ENCODE measurements at regions not wholly inside any gene's neighbourhood (a gene's known extent, or its start where the extent isn't known, plus 50 kb on each side); places are given as distances from the start of the nearest gene placed in this dataset.
"Not testable (repeated sequence)": the region's sequence is repeated elsewhere in the genome, so short reads cannot be mapped to it uniquely, and the experiment has no call there.

DNA sequence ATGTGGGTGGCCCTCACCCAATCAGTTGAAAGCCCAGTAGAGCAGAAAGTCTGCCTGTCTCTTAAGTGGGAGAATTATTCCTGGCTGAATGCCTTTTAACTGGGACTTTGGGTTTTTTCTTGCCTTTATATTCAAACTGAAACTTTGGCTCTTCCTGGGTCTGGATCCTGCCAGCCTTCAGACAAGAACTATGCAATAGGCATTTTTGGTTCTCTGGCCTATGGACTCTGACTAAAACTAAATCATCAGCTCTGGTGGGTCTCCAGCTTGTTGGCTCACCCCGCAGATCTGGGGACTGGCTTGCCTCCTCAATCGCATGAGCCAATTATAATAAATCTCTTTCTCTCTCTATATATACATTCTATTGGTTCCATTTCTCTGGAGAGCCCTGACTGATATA is 173.0 kb upstream of the IGF1 start:
- no peaks in the 10 kb centered on the region for H3K4me1 ChIP-seq (ENCODE audit: control insufficient read depth in 1 of 2, low read depth in 2 of 2)
- TF ChIP-seq, protein P1, sequence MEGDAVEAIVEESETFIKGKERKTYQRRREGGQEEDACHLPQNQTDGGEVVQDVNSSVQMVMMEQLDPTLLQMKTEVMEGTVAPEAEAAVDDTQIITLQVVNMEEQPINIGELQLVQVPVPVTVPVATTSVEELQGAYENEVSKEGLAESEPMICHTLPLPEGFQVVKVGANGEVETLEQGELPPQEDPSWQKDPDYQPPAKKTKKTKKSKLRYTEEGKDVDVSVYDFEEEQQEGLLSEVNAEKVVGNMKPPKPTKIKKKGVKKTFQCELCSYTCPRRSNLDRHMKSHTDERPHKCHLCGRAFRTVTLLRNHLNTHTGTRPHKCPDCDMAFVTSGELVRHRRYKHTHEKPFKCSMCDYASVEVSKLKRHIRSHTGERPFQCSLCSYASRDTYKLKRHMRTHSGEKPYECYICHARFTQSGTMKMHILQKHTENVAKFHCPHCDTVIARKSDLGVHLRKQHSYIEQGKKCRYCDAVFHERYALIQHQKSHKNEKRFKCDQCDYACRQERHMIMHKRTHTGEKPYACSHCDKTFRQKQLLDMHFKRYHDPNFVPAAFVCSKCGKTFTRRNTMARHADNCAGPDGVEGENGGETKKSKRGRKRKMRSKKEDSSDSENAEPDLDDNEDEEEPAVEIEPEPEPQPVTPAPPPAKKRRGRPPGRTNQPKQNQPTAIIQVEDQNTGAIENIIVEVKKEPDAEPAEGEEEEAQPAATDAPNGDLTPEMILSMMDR (IDR thresholded peaks at IDR 0.05) = no peak
- DNase-seq (ENCODE audit: low spot score) (no peak), ATAC-seq (ENCODE audit: insufficient number of reproducible peaks, low FRiP score, low read depth) (no peak)
- H3K27me3 ChIP-seq (replicated peaks; ENCODE audit: insufficient read depth) = no peaks in the 10 kb centered on the region
- no peaks in the 10 kb centered on the region for H3K36me3 ChIP-seq
- H3K9me3 ChIP-seq = no peaks in the 10 kb centered on the region
- no peak overlapping the region for H3K4me3 ChIP-seq
- H3K27ac ChIP-seq = no peak overlapping the region

DNA sequence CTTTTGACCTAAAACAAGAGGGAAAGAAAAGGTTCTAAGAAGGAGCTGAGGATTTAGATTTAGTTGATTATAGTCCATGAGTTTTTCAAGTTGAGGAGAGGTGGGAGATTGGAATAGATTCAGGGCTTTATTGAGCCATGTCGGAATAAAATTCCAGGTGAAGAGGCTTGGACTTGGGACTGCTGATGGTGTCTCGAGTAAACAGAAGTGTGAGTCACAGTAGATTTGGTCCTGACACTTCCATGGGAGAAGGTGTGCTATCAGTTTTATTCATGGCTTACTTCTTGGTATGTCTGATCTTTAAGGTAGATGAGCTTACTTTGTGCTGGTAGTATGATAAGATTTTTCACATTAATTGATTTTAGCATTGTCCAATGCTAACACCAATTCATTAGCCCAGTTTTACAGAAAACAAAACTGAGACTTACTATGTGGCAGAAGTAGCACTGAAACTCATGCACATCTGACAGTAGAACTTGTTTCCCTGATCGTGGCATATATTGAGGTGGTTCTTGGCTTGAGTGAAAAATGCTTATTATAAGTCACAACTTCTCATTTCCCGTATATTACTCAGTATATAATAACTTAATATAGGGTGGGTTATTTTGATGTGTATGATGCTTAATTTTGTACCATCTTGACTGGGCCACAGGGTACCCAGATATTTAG is 172.4 kb upstream of the IGF1 start:
- TF ChIP-seq, protein P1 (IDR thresholded peaks at IDR 0.05) = no peak
- no peaks in the 10 kb centered on the region for H3K27me3 ChIP-seq (replicated peaks; ENCODE audit: insufficient read depth)
- H3K9me3 ChIP-seq = no peaks in the 10 kb centered on the region
- no peaks in the 10 kb centered on the region for H3K4me1 ChIP-seq (ENCODE audit: control insufficient read depth in 1 of 2, low read depth in 2 of 2)
- ATAC-seq (ENCODE audit: insufficient number of reproducible peaks, low FRiP score, low read depth) (no peak), DNase-seq (ENCODE audit: low spot score) (no peak)
- H3K27ac ChIP-seq = no peak overlapping the region
- H3K4me3 ChIP-seq = no peak overlapping the region
- no peaks in the 10 kb centered on the region for H3K36me3 ChIP-seq

DNA sequence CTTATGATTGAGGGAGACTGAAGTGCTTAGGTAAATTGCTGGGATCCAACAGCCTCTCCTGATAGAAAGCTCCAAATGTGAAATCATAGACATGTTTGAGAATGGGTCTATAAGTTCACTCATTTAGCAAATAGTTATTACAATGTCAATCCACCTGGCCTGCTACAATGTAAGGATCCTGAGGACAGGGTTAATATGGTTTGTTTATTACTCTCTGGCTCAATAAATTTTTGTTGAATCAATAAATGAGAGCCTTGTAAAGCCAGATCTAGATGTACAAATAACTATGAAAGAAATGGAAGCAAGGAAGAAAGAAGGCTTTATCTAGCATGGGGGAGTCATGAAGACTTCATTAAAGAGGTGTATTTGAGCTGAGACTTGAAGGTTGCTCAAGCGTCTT is 165.6 kb upstream of the IGF1 start:
- Histone ChIP-seq H3K4me3 (no peak overlapping the region), H3K4me1 (ENCODE audit: control insufficient read depth in 1 of 2, low read depth in 2 of 2) (no peaks in the 10 kb centered on the region), H3K36me3 (no peaks in the 10 kb centered on the region), H3K27me3 (replicated peaks; ENCODE audit: insufficient read depth) (no peaks in the 10 kb centered on the region), H3K27ac (no peak overlapping the region), H3K9me3 (no peaks in the 10 kb centered on the region)
- DNase-seq (ENCODE audit: low spot score) (no peak), ATAC-seq (ENCODE audit: insufficient number of reproducible peaks, low FRiP score, low read depth) (no peak)
- TF ChIP-seq, protein P1 (IDR thresholded peaks at IDR 0.05) = no peak

DNA sequence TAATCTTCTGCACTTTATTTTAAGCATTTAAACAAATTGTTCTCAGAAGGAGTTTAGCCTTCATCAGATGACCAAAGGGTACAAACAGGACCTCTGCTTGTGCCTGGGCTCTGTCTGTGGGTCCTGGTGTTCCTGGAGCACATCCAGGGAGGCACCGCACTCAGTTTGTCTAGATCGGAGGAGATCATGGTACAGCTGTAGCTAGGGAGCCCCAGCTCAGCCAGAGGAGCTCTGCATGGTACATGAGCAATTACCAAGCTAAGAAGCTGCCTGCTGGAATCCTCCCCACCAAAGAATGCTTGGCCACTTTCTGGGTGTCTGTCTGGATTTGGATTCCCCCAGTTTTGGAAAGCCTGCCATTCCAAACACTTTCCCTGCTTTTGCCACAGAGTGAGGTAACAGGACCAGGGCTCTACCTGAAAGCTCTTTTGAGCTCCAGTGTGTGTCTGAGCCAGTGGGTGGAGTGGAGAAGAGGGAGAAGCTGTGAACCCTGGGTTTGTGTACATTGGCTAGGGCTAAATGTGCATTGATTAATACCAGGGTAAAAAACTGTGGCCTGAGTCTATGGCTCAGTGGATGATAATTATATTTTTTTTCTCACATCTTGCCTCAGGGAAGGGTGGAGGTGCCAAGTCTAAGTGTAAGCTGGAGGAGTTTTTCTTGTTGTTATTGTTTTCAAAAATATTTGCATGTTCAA is 163.7 kb upstream of the IGF1 start:
- DNase-seq (ENCODE audit: low spot score) = no peak
- H3K4me3 ChIP-seq = no peak overlapping the region
- H3K36me3 ChIP-seq = no peaks in the 10 kb centered on the region
- ATAC-seq (ENCODE audit: insufficient number of reproducible peaks, low FRiP score, low read depth) = no peak
- no peaks in the 10 kb centered on the region for H3K4me1 ChIP-seq (ENCODE audit: control insufficient read depth in 1 of 2, low read depth in 2 of 2)
- H3K27ac ChIP-seq = no peak overlapping the region
- TF ChIP-seq, protein P1 (IDR thresholded peaks at IDR 0.05) = no peak
- no peaks in the 10 kb centered on the region for H3K9me3 ChIP-seq
- no peaks in the 10 kb centered on the region for H3K27me3 ChIP-seq (replicated peaks; ENCODE audit: insufficient read depth)

DNA sequence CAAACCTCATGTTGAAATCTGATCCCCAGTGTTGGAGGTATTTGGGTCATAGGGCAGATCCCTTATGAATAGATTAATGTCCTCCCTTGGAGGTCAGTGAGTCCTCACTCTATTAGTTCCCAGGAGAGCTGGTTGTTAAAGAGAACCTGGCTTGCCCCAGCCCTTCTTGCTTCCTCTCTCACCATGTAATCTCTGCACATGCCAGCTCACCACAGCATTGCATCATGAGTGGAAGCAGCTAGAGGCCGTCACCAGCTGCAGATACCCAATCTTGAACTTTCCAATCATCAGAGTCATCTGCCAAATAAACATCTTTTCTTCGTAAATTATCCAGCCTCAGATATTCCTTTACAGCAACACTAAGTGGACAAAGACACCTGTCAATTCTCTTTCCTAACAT is 161.8 kb upstream of the IGF1 start:
- H3K4me1 ChIP-seq (ENCODE audit: control insufficient read depth in 1 of 2, low read depth in 2 of 2) = no peaks in the 10 kb centered on the region
- no peak overlapping the region for H3K27ac ChIP-seq
- H3K4me3 ChIP-seq = no peak overlapping the region
- no peaks in the 10 kb centered on the region for H3K27me3 ChIP-seq (replicated peaks; ENCODE audit: insufficient read depth)
- ATAC-seq (ENCODE audit: insufficient number of reproducible peaks, low FRiP score, low read depth) (no peak), DNase-seq (ENCODE audit: low spot score) (no peak)
- no peaks in the 10 kb centered on the region for H3K9me3 ChIP-seq
- TF ChIP-seq, protein P1 (IDR thresholded peaks at IDR 0.05) = no peak
- no peaks in the 10 kb centered on the region for H3K36me3 ChIP-seq

DNA sequence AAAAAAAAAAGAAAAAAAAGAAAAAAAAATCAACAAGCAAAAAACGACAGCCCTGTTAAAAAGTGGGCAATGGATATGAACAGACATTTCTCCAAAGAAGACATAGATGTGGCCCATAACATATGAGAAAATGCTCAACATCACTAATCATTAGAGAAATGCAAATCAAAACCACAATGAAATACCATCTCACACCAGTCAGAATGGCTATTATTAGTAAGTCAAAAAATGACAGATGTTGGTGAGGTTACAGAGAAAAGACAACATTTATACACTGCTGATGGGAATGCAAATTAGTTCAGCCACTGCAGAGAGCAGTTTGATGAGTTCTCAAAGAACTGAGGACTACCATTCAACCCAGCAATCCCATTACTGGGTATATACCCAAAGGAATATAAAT is 160.3 kb upstream of the IGF1 start:
- not testable (repeated sequence) for ATAC-seq (ENCODE audit: insufficient number of reproducible peaks, low FRiP score, low read depth); H3K27ac ChIP-seq; H3K4me1 ChIP-seq (ENCODE audit: control insufficient read depth in 1 of 2, low read depth in 2 of 2); H3K27me3 ChIP-seq (replicated peaks; ENCODE audit: insufficient read depth); H3K36me3 ChIP-seq; DNase-seq (ENCODE audit: low spot score); H3K9me3 ChIP-seq; H3K4me3 ChIP-seq

All from thoracic aorta (tissue), 2 donors.